ENCODE measurements at regions not wholly inside any gene's neighbourhood (a gene's known extent, or its start where the extent isn't known, plus 50 kb on each side); places are given as distances from the start of the nearest gene placed in this dataset.

- TF ChIP-seq, protein P1, sequence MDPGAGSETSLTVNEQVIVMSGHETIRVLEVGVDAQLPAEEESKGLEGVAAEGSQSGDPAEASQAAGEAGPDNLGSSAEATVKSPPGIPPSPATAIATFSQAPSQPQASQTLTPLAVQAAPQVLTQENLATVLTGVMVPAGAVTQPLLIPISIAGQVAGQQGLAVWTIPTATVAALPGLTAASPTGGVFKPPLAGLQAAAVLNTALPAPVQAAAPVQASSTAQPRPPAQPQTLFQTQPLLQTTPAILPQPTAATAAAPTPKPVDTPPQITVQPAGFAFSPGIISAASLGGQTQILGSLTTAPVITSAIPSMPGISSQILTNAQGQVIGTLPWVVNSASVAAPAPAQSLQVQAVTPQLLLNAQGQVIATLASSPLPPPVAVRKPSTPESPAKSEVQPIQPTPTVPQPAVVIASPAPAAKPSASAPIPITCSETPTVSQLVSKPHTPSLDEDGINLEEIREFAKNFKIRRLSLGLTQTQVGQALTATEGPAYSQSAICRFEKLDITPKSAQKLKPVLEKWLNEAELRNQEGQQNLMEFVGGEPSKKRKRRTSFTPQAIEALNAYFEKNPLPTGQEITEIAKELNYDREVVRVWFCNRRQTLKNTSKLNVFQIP (CRISPR knock-in tag; IDR thresholded peaks at IDR 0.05; ENCODE audit: borderline replicate concordance, low read depth) = no peak
- TF ChIP-seq ESRRG (CRISPR knock-in tag; IDR thresholded peaks at IDR 0.05) (no peak), TCF4 (CRISPR knock-in tag; IDR thresholded peaks at IDR 0.05; ENCODE audit: borderline replicate concordance) (no peak)
These were observed 246.0 kb upstream of the NUDT12 start for GRCh38 chr5:103808464-103809106.
